CD4-positive, CD25-positive, alpha-beta regulatory T cell (primary cell): ENCODE measurements at regions not wholly inside any gene's neighbourhood (a gene's known extent, or its start where the extent isn't known, plus 50 kb on each side); places are given as distances from the start of the nearest gene placed in this dataset.
"Not testable (repeated sequence)": the region's sequence is repeated elsewhere in the genome, so short reads cannot be mapped to it uniquely, and the experiment has no call there.

Experiments used
- ATAC-seq, 2 donors: fragments of 150-1000 bp; cut with Tn5 transposase; one replicate each; pipeline ENCODE4 v1.10.0; 2021; ENCODE audit warnings: low read depth in 2 of 2, moderate number of reproducible peaks in 2 of 2, moderate library complexity in 1 of 2
- DNase-seq, 3 donors: peaks; one replicate each; pipeline versions ENCODE4 v3.0.0 to v3.0.0-alpha.2; 2012 to 2022; ENCODE audit warnings: mixed read lengths in 1 of 3
- H3K27ac ChIP-seq: one replicate; pipeline ENCODE4 v1.7.0; 2013; ENCODE audit warnings: mild to moderate bottlenecking, low read length; ENCODE audit not compliant: insufficient read depth, poor library complexity, severe bottlenecking
- H3K27me3 ChIP-seq: one replicate; pipeline ENCODE4 v1.7.0; 2013; ENCODE audit warnings: low read length; ENCODE audit not compliant: control insufficient read depth, insufficient read depth
- H3K36me3 ChIP-seq: one replicate; pipeline ENCODE4 v1.7.0; 2013; ENCODE audit warnings: mild to moderate bottlenecking, low read length, moderate library complexity; ENCODE audit not compliant: control insufficient read depth, insufficient read depth
- H3K4me1 ChIP-seq: 2 replicates; pipeline ENCODE4 v1.7.0; 2013; ENCODE audit warnings: mild to moderate bottlenecking, low read length; ENCODE audit not compliant: insufficient read depth, control insufficient read depth, poor library complexity, severe bottlenecking
- H3K4me3 ChIP-seq: one replicate; pipeline ENCODE4 v1.7.0; 2013; ENCODE audit warnings: low read depth, mild to moderate bottlenecking, low read length, moderate library complexity
- H3K9me3 ChIP-seq, 2 experiments: 1 replicate in 1 of 2; 2 replicates in 1 of 2; pipeline ENCODE4 v1.7.0; 2013; ENCODE audit warnings: low read length in 2 of 2, mild to moderate bottlenecking in 1 of 2, moderate library complexity in 1 of 2; ENCODE audit not compliant: control insufficient read depth in 2 of 2
- H3K27ac Mint-ChIP-seq, 3 donors: one replicate each; pipeline ENCODE4 v1.8.0; 2020 to 2022; ENCODE audit warnings: mild to moderate bottlenecking in 3 of 3, mixed read lengths in 3 of 3, moderate library complexity in 2 of 3
- H3K27me3 Mint-ChIP-seq: one replicate; pipeline ENCODE4 v1.8.0; 2022; ENCODE audit warnings: mild to moderate bottlenecking, mixed read lengths
- H3K36me3 Mint-ChIP-seq: one replicate; pipeline ENCODE4 v1.8.0; 2020; ENCODE audit warnings: mixed read lengths
- H3K4me1 Mint-ChIP-seq, 4 donors: one replicate each; pipeline ENCODE4 v1.8.0; 2020 to 2022; ENCODE audit warnings: mixed read lengths in 4 of 4, mild to moderate bottlenecking in 1 of 4
- H3K4me3 Mint-ChIP-seq, 4 donors: one replicate each; pipeline ENCODE4 v1.8.0; 2020 to 2022; ENCODE audit warnings: mild to moderate bottlenecking in 4 of 4, mixed read lengths in 4 of 4, moderate library complexity in 3 of 4
- H3K9me3 Mint-ChIP-seq, 7 donors: one replicate each; pipeline ENCODE4 v1.8.0; 2020 to 2022; ENCODE audit warnings: mixed read lengths in 7 of 7, mild to moderate bottlenecking in 3 of 7, moderate library complexity in 2 of 7

DNA sequence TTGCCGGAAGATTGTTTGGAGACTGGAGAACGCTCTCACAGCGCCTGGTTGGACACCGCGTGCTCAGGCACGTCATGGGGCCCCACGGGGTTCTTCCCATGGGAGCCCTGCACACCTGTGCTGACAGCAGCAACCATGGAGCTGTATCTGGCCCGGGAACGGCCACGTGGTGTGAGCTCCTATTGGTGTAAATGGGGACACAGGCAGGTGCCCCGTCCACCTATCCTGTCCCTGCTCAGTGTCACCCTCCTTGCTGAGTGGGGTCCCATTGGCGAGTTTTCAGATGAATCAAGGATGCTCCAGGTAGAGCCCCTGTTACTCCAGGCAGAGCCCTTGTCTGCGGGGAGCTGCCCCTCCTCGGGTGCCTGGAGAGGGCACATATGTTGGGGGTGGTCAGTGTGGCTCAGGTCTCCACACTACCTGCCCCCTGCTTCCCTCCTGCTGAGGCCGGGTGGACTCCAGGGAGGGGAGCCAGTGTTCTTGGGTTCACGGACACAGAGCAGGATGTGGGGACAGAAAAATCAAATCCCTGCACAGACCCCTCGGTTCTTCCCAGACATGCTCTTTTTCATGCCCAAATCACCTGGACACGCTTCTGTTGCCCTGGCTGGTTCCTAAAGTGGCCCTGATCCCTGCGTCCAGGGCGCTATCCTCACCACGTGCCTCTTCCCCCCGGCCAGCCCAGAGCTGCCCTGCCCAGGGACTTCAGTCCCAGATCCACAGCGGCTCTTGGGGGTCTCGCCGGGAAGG, 250.1 kb downstream of the ADGRD1 start:
- H3K27ac Mint-ChIP-seq, result no peak overlapping the region
- Histone ChIP-seq H3K27me3 (no peaks in the 10 kb centered on the region), H3K9me3 (no peaks in the 10 kb centered on the region), H3K4me3 (no peak overlapping the region), H3K27ac (no peak overlapping the region), H3K4me1 (no peaks in the 10 kb centered on the region), H3K36me3 (no peaks in the 10 kb centered on the region)
- H3K36me3 Mint-ChIP-seq, result no peaks in the 10 kb centered on the region
- no peaks in the 10 kb centered on the region for H3K9me3 Mint-ChIP-seq
- DNase-seq (no peak), ATAC-seq (no peak)
- no peaks in the 10 kb centered on the region for H3K4me1 Mint-ChIP-seq
- H3K4me3 Mint-ChIP-seq, result no peak overlapping the region
- H3K27me3 Mint-ChIP-seq, result peaks cover 4% of the 10 kb centered on the region

DNA sequence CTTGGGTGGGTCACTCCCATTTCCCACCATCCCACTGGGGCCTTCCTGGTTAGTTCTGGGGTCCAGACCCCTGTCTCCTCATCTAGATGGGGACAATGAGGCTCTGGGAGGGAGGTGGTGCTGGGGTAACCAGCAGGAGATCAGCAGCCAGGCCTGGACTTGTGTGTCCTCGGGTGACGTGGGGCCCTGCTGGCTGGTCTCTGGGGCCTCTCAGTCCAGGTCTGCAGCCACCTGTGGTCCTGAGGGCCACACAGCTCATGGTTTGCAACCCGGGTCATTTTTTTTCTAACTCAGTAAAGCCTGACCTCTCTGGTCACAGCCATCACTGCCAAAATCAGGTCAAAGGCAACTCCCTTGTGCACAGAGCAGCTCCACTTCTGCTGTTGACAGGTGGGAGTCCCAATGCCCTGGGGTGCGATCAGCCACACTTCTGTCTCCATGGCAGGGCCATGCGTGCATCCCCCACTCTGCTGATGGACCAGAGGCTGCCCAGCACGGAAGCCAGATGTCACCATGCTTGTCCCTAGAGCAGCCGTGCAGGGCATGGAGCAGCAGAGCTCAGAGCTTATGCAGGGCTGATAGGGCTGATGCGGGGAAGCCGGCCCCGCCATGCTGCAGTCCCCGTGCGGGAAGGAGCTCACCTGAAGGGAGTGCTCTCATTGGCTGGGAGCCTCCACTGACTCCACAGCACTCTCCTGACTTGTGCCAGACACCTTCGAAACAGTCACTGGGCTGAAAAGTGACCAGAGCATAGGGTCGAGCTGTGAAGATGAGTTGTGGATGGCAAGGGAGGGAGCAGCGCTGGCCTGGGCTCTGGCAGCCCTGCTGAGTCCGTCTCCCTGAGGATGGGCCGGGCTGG, 250.9 kb downstream of the ADGRD1 start:
- no peak overlapping the region for H3K4me3 ChIP-seq
- Mint-ChIP-seq H3K4me3 (no peak overlapping the region), H3K36me3 (no peaks in the 10 kb centered on the region), H3K4me1 (no peaks in the 10 kb centered on the region), H3K27ac (no peak overlapping the region), H3K9me3 (no peaks in the 10 kb centered on the region), H3K27me3 (peaks cover 4% of the 10 kb centered on the region)
- ATAC-seq (no peak), DNase-seq (no peak)
- no peaks in the 10 kb centered on the region for H3K27me3 ChIP-seq
- H3K4me1 ChIP-seq, result no peaks in the 10 kb centered on the region
- no peaks in the 10 kb centered on the region for H3K9me3 ChIP-seq
- H3K27ac ChIP-seq, result no peak overlapping the region
- no peaks in the 10 kb centered on the region for H3K36me3 ChIP-seq

DNA sequence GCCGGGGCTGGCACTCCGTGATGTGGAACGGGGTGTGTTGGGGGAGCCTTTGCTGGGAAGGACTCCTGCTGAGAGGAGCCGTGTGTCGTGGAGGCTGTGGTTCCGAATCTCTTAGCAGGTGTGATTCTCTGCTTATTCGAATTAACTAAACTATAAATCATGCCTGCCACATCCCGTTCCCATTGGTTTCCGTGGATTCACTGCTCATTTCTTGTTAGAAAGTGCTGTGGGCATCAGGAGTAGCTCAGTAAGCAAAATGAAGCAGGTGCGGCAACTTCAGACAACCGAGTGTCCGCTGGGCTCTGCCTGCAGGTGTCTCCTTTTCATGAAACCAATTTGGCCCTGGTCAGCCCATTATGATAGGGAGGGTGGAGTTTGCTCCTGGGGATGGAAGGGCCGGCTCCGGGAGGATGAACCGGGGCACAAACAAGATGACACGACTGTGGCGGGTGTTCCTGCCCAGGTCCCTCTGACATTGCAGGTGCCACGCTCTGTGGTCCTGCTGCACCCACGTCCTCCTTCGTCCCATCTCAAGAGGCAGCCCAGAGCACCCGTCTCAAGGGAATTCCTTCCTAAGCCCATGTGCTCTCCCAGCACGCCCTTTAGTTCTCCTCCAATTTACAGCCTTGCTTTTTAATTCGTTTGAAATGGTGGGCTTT, 251.7 kb downstream of the ADGRD1 start:
- H3K4me1 ChIP-seq, H3K9me3 ChIP-seq, H3K36me3 ChIP-seq, H3K27ac Mint-ChIP-seq, H3K27me3 ChIP-seq, H3K4me3 ChIP-seq, H3K27me3 Mint-ChIP-seq, H3K9me3 Mint-ChIP-seq, H3K27ac ChIP-seq, H3K4me1 Mint-ChIP-seq, ATAC-seq, H3K36me3 Mint-ChIP-seq, DNase-seq, H3K4me3 Mint-ChIP-seq: not testable (repeated sequence)

DNA sequence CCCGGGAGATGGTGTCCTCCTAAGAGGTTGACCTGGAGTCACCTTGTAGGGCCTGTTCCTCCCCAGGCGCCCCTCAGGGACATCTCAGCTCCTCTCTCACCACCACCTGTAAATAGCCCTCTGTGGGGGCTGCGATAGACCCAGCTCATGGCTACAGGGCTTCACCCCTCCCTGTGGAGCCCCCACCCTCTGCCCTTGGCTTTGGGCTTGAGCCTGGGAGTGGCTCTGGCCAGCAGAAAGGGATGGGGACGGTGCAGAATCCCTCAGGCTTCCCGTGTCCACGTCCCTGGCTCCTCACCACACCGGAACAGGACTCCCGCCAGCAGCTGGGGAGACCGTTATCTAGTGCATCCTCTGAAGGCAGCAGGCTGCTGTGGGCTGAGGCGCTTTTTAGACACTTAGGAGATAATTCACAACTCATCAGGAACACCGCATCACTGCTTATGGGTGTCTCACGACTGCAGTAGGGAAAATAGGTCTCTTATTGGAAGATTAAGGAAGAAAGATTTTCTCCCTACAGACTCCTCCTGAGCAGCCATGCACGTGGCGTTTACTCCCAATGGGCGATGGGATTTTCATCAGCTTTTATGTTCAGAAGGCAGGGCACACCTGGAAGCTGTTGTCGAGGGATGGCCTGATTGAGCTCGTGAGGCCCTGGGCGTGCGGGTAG, 253.1 kb downstream of the ADGRD1 start:
- H3K36me3 ChIP-seq, DNase-seq, H3K27ac Mint-ChIP-seq, H3K4me1 Mint-ChIP-seq, H3K27ac ChIP-seq, H3K36me3 Mint-ChIP-seq, ATAC-seq, H3K4me1 ChIP-seq, H3K27me3 Mint-ChIP-seq, H3K4me3 ChIP-seq, H3K9me3 Mint-ChIP-seq, H3K27me3 ChIP-seq, H3K4me3 Mint-ChIP-seq, H3K9me3 ChIP-seq: not testable (repeated sequence)

DNA sequence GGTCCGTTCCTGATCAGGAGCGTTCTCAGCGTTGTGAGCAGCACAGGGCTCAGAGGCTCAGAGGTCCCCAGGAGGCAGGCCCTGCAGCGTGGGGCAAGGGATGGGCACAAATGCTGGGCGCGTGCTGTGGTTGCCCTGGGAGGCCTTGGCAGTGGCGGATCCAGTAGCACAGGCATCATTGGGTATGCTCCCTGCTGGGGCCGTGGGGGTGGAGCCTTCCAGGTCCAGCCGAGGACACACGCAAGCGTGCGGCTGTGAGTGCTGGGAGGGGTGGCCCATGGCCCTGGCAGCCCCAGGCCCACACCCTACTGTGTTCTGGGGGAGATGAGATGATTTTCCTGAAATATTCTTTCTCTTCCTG, 253.6 kb downstream of the ADGRD1 start:
- not testable (repeated sequence) for H3K27ac Mint-ChIP-seq, H3K27ac ChIP-seq, H3K4me1 Mint-ChIP-seq, H3K36me3 Mint-ChIP-seq, H3K4me1 ChIP-seq, H3K9me3 Mint-ChIP-seq, H3K4me3 Mint-ChIP-seq, H3K27me3 ChIP-seq, ATAC-seq, H3K36me3 ChIP-seq, DNase-seq, H3K4me3 ChIP-seq, H3K27me3 Mint-ChIP-seq, H3K9me3 ChIP-seq

DNA sequence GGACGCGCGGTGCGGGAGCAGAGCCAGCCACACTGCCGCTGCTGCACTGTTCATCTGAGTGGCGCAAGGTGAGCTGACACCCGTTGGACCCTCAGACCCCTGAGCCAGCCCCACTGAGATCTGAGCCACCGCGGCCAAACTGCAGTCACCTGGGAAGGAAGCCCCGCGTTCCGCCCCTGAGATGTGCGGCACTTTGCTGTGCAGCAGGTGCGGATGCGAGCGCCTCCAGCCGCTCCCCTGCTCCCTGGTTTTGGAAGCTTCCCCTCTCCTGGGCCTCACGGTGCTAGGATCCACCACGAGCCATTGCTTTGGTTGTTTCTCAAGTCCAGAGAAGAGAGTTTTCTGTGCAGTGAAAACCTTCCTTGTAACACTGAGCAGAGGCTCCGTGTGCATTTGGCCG, 254.1 kb downstream of the ADGRD1 start:
- H3K27me3 ChIP-seq, H3K36me3 Mint-ChIP-seq, H3K4me3 ChIP-seq, ATAC-seq, H3K4me1 ChIP-seq, H3K36me3 ChIP-seq, H3K4me3 Mint-ChIP-seq, DNase-seq, H3K27ac Mint-ChIP-seq, H3K27me3 Mint-ChIP-seq, H3K4me1 Mint-ChIP-seq, H3K9me3 ChIP-seq, H3K9me3 Mint-ChIP-seq, H3K27ac ChIP-seq: not testable (repeated sequence)

DNA sequence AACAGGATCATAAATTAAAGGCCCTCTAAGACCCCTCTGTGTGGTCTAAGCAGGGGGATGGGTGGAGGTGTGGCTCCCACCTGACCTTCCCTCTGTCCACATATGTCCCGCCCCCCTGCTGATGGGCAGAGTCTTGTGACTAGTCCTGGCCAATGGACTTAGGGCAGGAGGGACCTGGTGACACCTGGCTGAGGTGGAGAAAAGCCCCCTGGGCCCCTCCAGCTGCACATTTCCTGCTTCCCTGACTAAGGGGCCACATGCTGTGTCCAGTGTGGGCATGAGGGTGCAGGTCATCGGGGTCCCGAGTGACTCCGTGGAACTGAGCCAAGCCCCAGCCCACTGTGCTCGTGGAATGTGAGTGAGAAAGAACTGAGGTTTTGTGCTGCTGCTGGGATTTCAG, 254.7 kb downstream of the ADGRD1 start:
- no peak for ATAC-seq
- no peak overlapping the region for H3K27ac Mint-ChIP-seq
- H3K4me3 Mint-ChIP-seq, result no peak overlapping the region
- H3K9me3 Mint-ChIP-seq, result peaks cover 0 to 7% (median 3%) of the 10 kb centered on the region in 7 donors
- Histone ChIP-seq H3K4me3 (no peak overlapping the region), H3K36me3 (no peaks in the 10 kb centered on the region), H3K27me3 (no peaks in the 10 kb centered on the region), H3K9me3 (no peaks in the 10 kb centered on the region), H3K4me1 (no peaks in the 10 kb centered on the region), H3K27ac (no peak overlapping the region)
- peaks cover 0 to 2% (median 0%) of the 10 kb centered on the region in 4 donors for H3K4me1 Mint-ChIP-seq
- H3K27me3 Mint-ChIP-seq, result peaks cover 4% of the 10 kb centered on the region
- H3K36me3 Mint-ChIP-seq, result no peaks in the 10 kb centered on the region
- DNase-seq, result no peak
